IPS-20b (cell line): ENCODE measurements at regions not wholly inside any gene's neighbourhood (a gene's known extent, or its start where the extent isn't known, plus 50 kb on each side); places are given as distances from the start of the nearest gene placed in this dataset.

Experiments
- H3K27ac ChIP-seq: one replicate; pipeline ENCODE4 v1.5.1; 2013; ENCODE audit warnings: low read length
- H3K27me3 ChIP-seq: 2 replicates; pipeline ENCODE4 v1.6.1; 2013; ENCODE audit warnings: mild to moderate bottlenecking, low read length, inconsistent platforms; ENCODE audit not compliant: insufficient read depth
- H3K36me3 ChIP-seq: 2 replicates; pipeline ENCODE4 v1.6.1; 2013; ENCODE audit warnings: low read depth, mild to moderate bottlenecking, inconsistent platforms, low read length, moderate library complexity; ENCODE audit not compliant: insufficient read depth
- H3K4me1 ChIP-seq: 2 replicates; pipeline ENCODE4 v1.6.1; 2013; ENCODE audit warnings: mild to moderate bottlenecking, control low read depth, inconsistent platforms, low read length, moderate library complexity; ENCODE audit not compliant: insufficient read depth
- H3K4me3 ChIP-seq: 2 replicates; pipeline ENCODE4 v1.5.1; 2013; ENCODE audit warnings: mild to moderate bottlenecking, low read length, inconsistent platforms
- H3K9ac ChIP-seq: 2 replicates; pipeline ENCODE4 v1.6.1; 2013; ENCODE audit warnings: low read depth, mild to moderate bottlenecking, inconsistent platforms, low read length, moderate library complexity
- H3K9me3 ChIP-seq: 2 replicates; pipeline ENCODE4 v1.6.1; 2013; ENCODE audit warnings: mild to moderate bottlenecking, low read depth, low read length, inconsistent platforms; ENCODE audit not compliant: insufficient read depth

- no peaks in the 10 kb centered on the region for H3K4me1 ChIP-seq
- peaks cover 3% of the 10 kb centered on the region; the same call in 1 of the 2 replicates for H3K9me3 ChIP-seq
- H3K36me3 ChIP-seq = no peaks in the 10 kb centered on the region
These were observed 64.4 kb downstream of the DIO2 start for GRCh38 chr14:80146941-80147340.

GRCh38 chr14:80136358-80136757 lies 74.9 kb downstream of the DIO2 start:
- Histone ChIP-seq H3K36me3 (no peaks in the 10 kb centered on the region), H3K27ac (no peak overlapping the region), H3K9me3 (peaks cover 34% of the 10 kb centered on the region), H3K4me3 (no peak overlapping the region), H3K27me3 (no peaks in the 10 kb centered on the region), H3K4me1 (no peaks in the 10 kb centered on the region), H3K9ac (no peak overlapping the region)

More at GRCh38 chr14:80146941-80147340, 64.4 kb downstream of the DIO2 start:
- H3K4me3 ChIP-seq = no peak overlapping the region
- no peak overlapping the region for H3K9ac ChIP-seq
- H3K27me3 ChIP-seq = no peaks in the 10 kb centered on the region
- H3K27ac ChIP-seq = no peak overlapping the region

- Histone ChIP-seq H3K27ac (no peak overlapping the region), H3K9ac (no peak overlapping the region), H3K4me1 (no peaks in the 10 kb centered on the region), H3K36me3 (no peaks in the 10 kb centered on the region), H3K9me3 (peaks cover 34% of the 10 kb centered on the region), H3K27me3 (no peaks in the 10 kb centered on the region), H3K4me3 (no peak overlapping the region)
These were observed 75.8 kb downstream of the DIO2 start for GRCh38 chr14:80135305-80136088.

- H3K4me3 ChIP-seq = no peak overlapping the region
- H3K9ac ChIP-seq = no peak overlapping the region
- H3K4me1 ChIP-seq = no peaks in the 10 kb centered on the region
- peaks cover 34% of the 10 kb centered on the region for H3K9me3 ChIP-seq
- no peak overlapping the region for H3K27ac ChIP-seq
- no peaks in the 10 kb centered on the region for H3K36me3 ChIP-seq
- no peaks in the 10 kb centered on the region for H3K27me3 ChIP-seq
These were observed 77.0 kb downstream of the DIO2 start for GRCh38 chr14:80134321-80134720.

- Histone ChIP-seq H3K9me3 (peaks cover 34% of the 10 kb centered on the region), H3K27ac (no peak overlapping the region), H3K9ac (no peak overlapping the region), H3K27me3 (no peaks in the 10 kb centered on the region), H3K4me3 (no peak overlapping the region), H3K4me1 (no peaks in the 10 kb centered on the region), H3K36me3 (no peaks in the 10 kb centered on the region)
These were observed 77.8 kb downstream of the DIO2 start for GRCh38 chr14:80133457-80133856.

GRCh38 chr14:80127466-80127865 lies 83.8 kb downstream of the DIO2 start:
- Histone ChIP-seq H3K27me3 (no peaks in the 10 kb centered on the region), H3K36me3 (no peaks in the 10 kb centered on the region), H3K27ac (no peak overlapping the region), H3K9me3 (peaks cover under 1% of the 10 kb centered on the region; the same call in 1 of the 2 replicates), H3K4me1 (no peaks in the 10 kb centered on the region), H3K4me3 (no peak overlapping the region), H3K9ac (no peak overlapping the region)

GRCh38 chr14:80124794-80125193 lies 86.5 kb downstream of the DIO2 start:
- no peaks in the 10 kb centered on the region for H3K27me3 ChIP-seq
- H3K9ac ChIP-seq = no peak overlapping the region
- H3K27ac ChIP-seq = no peak overlapping the region
- no peak overlapping the region for H3K4me3 ChIP-seq
- H3K4me1 ChIP-seq = no peaks in the 10 kb centered on the region
- peaks cover 11% of the 10 kb centered on the region for H3K9me3 ChIP-seq
- no peaks in the 10 kb centered on the region for H3K36me3 ChIP-seq

GRCh38 chr14:80117876-80118275 lies 93.4 kb downstream of the DIO2 start:
- H3K27me3 ChIP-seq = no peaks in the 10 kb centered on the region
- no peaks in the 10 kb centered on the region for H3K36me3 ChIP-seq
- H3K9ac ChIP-seq = no peak overlapping the region
- no peak overlapping the region for H3K4me3 ChIP-seq
- H3K27ac ChIP-seq = no peak overlapping the region
- peaks cover 11% of the 10 kb centered on the region for H3K9me3 ChIP-seq
- peaks cover 3% of the 10 kb centered on the region; the same call in 1 of the 2 replicates for H3K4me1 ChIP-seq

- no peaks in the 10 kb centered on the region for H3K27me3 ChIP-seq
- H3K36me3 ChIP-seq = no peaks in the 10 kb centered on the region
- H3K4me3 ChIP-seq = no peak overlapping the region
- H3K27ac ChIP-seq = no peak overlapping the region
- no peaks in the 10 kb centered on the region for H3K9me3 ChIP-seq
- peaks cover 3% of the 10 kb centered on the region; the same call in 1 of the 2 replicates for H3K4me1 ChIP-seq
- H3K9ac ChIP-seq = no peak overlapping the region
These were observed 95.1 kb downstream of the DIO2 start for GRCh38 chr14:80116157-80116556.

- Histone ChIP-seq H3K9ac (no peak overlapping the region), H3K4me1 (peaks cover 6% of the 10 kb centered on the region; the same call in 1 of the 2 replicates), H3K27ac (no peak overlapping the region), H3K36me3 (no peaks in the 10 kb centered on the region), H3K27me3 (no peaks in the 10 kb centered on the region), H3K4me3 (no peak overlapping the region), H3K9me3 (no peaks in the 10 kb centered on the region)
These were observed 100.6 kb downstream of the DIO2 start for GRCh38 chr14:80110721-80111120.

GRCh38 chr14:80109055-80109454 lies 102.2 kb downstream of the DIO2 start:
- Histone ChIP-seq H3K36me3 (no peaks in the 10 kb centered on the region), H3K4me3 (no peak overlapping the region), H3K27me3 (no peaks in the 10 kb centered on the region), H3K4me1 (0 out of 2 replicates have a peak, but pooled peaks cover 3% of the 10 kb centered on the region), H3K9ac (no peak overlapping the region), H3K27ac (no peak overlapping the region), H3K9me3 (no peaks in the 10 kb centered on the region)

GRCh38 chr14:80108430-80108829 lies 102.9 kb downstream of the DIO2 start:
- H3K4me1 ChIP-seq = 0 out of 2 replicates have a peak, but pooled peaks cover 3% of the 10 kb centered on the region
- H3K9ac ChIP-seq = no peak overlapping the region
- no peaks in the 10 kb centered on the region for H3K36me3 ChIP-seq
- no peaks in the 10 kb centered on the region for H3K27me3 ChIP-seq
- H3K27ac ChIP-seq = no peak overlapping the region
- H3K9me3 ChIP-seq = no peaks in the 10 kb centered on the region
- H3K4me3 ChIP-seq = no peak overlapping the region
